Skin epidermis (tissue), 12 donors: ENCODE measurements at regions not wholly inside any gene's neighbourhood (a gene's known extent, or its start where the extent isn't known, plus 50 kb on each side); places are given as distances from the start of the nearest gene placed in this dataset.
"Not testable (repeated sequence)": the region's sequence is repeated elsewhere in the genome, so short reads cannot be mapped to it uniquely, and the experiment has no call there.

ENCODE experiments used
- H3K27ac ChIP-seq, 21 experiments: fragments of 200-600 bp; sonication (generic) in 11 of 21; one replicate each; pipeline ENCODE4 v1.5.0; 2020; ENCODE audit warnings: mild to moderate bottlenecking in 3 of 21, inconsistent platforms in 2 of 21, moderate library complexity in 2 of 21
- H3K4me3 ChIP-seq, 7 experiments: fragments of 200-600 bp; sonication (generic) in 2 of 7; one replicate each; pipeline ENCODE4 v1.5.0; 2020; ENCODE audit warnings: inconsistent platforms in 2 of 7, mild to moderate bottlenecking in 2 of 7, moderate library complexity in 1 of 7

- H3K27ac ChIP-seq = no peak overlapping the region
- H3K4me3 ChIP-seq = no peak overlapping the region
Measured at GRCh38 chr3:191944835-191945234, 483.9 kb downstream of the PYDC2 start.

DNA sequence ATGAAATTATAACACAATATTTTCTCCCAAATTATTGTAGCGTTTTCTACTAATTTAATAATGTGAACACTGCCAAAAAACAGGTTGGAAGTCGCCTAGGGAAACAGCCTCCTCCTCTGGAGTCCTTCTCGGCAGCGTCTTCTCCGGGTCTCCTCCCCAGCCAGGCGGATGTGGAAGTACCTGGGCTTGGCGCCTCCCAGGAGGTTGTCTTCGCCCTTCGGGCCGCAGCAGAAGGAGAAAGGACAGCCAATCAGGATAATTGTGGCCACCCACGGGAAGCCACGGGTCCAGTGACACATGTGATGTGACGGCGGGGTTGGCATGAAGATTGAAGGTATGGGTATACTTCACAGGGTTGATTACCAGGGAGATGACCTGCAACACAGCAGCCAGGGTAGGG lies 491.2 kb downstream of the PYDC2 start:
- Histone ChIP-seq H3K4me3 (no peak overlapping the region), H3K27ac (no peak overlapping the region)

- no peak overlapping the region for H3K4me3 ChIP-seq
- H3K27ac ChIP-seq = no peak overlapping the region
Measured at GRCh38 chr3:191952609-191953008, 491.6 kb downstream of the PYDC2 start.

- Histone ChIP-seq H3K27ac (no peak overlapping the region), H3K4me3 (no peak overlapping the region)
Measured at GRCh38 chr3:191958980-191959671, 498.2 kb downstream of the PYDC2 start.

DNA sequence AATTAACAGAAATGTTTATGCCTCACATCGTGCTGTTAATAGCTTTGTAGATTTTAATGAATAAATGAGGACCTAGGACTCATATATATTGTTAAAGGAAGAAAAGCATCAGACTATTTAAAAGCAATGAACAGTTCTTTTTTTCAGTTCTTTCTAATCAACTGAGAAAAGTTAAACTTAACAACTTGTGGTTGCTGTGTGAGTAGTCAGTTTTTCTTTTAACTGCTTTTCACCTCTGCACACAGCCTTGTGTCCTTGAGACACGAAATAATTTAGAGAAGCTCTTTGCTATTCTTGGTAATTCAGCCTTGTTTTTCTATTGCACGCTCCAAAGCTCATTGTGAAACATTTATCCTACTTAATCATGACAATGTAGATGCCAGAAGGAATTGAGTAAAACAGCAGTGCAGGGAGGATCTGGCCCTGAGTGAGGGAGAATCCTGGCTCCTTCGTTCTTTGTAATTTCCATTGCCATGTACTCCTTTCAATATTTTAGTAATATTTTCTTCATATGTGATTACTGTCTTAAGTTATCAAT lies 499.0 kb downstream of the PYDC2 start:
- Histone ChIP-seq H3K27ac (no peak overlapping the region), H3K4me3 (no peak overlapping the region)

DNA sequence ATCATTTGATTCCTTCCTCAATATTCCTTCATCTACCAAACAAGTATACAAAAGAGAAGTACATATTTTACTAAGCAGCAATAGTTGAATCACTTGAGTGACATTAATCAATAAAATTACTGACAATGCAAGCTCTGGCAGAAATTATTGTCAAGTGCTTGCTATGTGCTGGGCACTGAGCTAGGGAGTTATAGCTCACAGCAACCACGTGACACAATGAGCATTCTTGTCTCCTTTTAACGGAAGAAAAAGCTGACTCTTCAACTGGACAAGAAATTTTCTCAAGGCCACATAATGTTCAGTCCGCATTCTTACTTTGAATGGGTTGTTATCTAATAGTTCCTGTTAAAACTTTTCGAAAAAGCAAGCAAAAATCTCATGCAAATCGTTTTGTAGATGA lies 500.1 kb downstream of the PYDC2 start:
- H3K27ac ChIP-seq = no peak overlapping the region
- no peak overlapping the region for H3K4me3 ChIP-seq

- H3K4me3 ChIP-seq = no peak overlapping the region
- H3K27ac ChIP-seq = no peak overlapping the region
Measured at GRCh38 chr3:191961529-191961928, 500.6 kb downstream of the PYDC2 start.

DNA sequence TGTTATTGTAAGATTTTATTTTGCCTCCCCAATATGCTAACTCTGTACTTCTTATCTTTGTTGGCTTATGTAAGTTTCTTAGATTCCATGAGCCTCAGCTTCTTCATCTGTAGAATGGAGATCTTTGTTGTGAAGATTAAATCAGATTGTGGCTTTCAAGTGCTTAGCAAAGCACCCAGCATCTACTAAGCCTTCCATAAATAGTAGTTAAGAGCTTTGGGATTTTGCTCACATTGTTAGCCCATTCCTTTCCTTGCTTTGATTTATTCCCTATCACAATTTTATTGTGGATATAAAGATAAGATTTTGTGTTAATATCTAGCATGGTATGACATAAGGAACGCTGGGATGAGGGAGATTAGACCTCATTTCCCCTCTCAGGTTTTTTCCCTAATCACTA lies 501.4 kb downstream of the PYDC2 start:
- Histone ChIP-seq H3K4me3 (no peak overlapping the region), H3K27ac (no peak overlapping the region)

DNA sequence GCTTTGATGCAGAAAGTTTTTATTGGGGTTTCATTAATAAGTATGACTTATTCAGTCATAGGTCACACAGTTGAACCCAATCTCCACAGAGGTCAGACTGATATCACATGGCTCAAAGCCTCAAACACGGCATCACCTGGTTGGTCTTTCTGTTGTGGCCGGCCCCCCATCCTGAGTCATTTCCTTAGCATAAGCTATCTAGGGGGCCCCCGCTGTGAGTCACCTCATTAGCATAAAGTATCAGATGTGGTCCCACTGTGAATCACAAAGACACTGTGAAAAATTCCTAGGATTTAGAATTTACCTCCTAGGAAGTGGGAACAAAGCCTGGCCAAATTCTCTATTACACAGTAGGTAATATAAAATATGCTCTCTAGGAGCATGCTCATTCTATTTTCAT lies 502.2 kb downstream of the PYDC2 start:
- Histone ChIP-seq H3K4me3 (no peak overlapping the region), H3K27ac (no peak overlapping the region)

- H3K27ac ChIP-seq = no peak overlapping the region
- H3K4me3 ChIP-seq = no peak overlapping the region
Measured at GRCh38 chr3:191966556-191966955, 505.6 kb downstream of the PYDC2 start.

DNA sequence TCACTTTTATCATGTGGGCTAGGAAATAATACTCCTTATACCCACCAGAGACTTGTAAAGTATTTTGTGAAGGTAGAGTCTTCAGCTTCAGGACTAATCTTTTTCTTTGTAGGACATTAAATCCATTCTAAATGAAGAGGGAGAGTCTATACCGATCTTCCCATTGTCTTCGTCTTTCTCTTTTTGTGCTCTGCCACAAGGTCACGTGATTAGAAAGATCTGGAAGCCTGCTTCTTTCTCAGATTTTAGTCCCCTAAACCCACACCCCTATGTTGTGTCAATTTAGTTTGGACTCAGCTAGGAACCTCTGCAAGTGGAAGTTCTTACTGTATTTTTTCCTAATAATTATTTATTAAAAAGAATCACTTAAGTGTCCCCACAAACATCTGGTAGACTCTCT lies 507.3 kb downstream of the PYDC2 start:
- Histone ChIP-seq H3K4me3 (no peak overlapping the region), H3K27ac (no peak overlapping the region)

DNA sequence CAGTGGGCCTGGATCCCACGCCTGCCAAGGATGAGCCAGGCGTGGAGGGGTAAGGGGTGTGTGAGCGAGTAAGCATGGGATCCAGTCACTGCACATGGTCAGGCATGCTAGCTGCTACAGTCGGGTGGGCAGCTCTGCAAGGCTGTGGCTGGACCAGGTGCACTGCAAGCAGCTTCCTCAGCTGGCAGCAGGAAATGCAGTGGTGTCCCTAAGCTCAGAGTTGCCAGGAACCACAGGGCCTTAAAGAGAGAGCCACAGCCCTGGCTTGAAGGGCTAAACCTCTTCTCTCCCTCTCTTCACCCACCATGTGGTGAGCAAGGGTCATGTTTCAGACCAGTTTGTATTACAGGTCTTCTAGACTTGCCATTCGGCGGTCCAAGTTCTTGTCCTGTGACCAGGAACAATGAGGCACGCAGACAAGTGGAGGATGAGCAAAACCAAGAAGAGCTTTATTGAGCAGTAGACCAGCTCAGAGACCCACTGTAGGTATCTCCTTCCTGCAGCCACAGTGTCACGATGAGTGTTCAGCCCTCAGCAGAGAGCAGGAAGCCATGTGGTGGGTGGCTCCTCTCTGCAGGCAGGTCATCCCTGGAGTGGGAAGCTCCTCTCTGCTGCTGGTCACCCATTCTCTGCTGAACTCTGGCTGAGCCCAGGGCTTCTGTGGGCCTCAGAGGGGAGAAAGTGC lies 511.9 kb downstream of the PYDC2 start:
- H3K4me3 ChIP-seq = no peak overlapping the region
- H3K27ac ChIP-seq = no peak overlapping the region

- H3K4me3 ChIP-seq = no peak overlapping the region
- H3K27ac ChIP-seq = no peak overlapping the region
Measured at GRCh38 chr3:191973820-191974219, 512.9 kb downstream of the PYDC2 start.

GRCh38 chr3:191975936-191976335 lies 515.0 kb downstream of the PYDC2 start:
- H3K4me3 ChIP-seq = no peak overlapping the region
- no peak overlapping the region for H3K27ac ChIP-seq

DNA sequence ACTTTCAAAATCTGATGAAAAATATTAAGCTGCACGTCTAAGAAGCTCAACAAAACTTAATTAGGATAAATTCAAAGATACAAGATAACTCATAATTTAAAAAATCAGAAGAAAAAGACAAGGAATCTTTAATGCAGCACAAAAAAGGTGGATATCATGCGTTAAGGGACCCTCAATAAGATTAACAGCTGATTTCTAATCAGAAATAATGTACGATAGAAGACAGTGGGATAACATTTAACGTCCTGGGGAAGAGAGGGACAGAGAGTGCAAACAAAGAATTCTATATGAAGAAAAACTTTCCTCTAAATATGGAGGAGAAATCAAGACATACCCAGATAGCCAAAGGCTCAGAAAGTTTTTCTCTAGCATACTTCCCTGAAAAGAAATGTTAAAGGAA lies 519.5 kb downstream of the PYDC2 start:
- H3K27ac ChIP-seq = no peak overlapping the region

GRCh38 chr3:191982481-191982880 lies 521.5 kb downstream of the PYDC2 start:
- no peak overlapping the region for H3K4me3 ChIP-seq
- H3K27ac ChIP-seq = no peak overlapping the region

More for the DNA sequence above, 519.5 kb downstream of the PYDC2 start:
- H3K4me3 ChIP-seq = no peak overlapping the region

GRCh38 chr3:191985691-191986090 lies 524.7 kb downstream of the PYDC2 start:
- Histone ChIP-seq H3K27ac (no peak overlapping the region), H3K4me3 (no peak overlapping the region)

DNA sequence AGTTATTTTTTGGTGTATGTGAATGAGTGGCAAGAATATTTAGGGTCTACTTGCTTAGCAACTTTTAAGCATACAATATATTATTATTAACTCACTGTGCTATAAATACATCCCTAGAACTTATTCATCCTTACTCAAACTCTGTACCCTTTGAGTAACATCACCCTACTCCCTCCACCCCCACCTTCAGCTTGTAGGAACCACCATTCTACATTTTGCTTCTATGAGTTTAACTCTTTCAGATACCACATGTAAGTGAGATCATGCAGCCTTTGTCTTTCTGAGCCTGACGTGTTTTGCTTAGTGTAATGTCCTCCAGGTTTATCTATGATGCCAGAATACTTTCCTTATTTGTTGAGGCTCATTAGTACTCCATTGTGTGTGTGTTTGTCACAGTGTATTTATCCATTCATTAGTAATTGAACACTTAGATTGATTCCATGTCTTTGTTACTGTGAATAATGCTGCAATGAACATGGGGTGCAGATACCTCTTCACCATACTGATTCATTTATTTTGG lies 526.9 kb downstream of the PYDC2 start:
- Histone ChIP-seq H3K27ac (no peak overlapping the region), H3K4me3 (no peak overlapping the region)

DNA sequence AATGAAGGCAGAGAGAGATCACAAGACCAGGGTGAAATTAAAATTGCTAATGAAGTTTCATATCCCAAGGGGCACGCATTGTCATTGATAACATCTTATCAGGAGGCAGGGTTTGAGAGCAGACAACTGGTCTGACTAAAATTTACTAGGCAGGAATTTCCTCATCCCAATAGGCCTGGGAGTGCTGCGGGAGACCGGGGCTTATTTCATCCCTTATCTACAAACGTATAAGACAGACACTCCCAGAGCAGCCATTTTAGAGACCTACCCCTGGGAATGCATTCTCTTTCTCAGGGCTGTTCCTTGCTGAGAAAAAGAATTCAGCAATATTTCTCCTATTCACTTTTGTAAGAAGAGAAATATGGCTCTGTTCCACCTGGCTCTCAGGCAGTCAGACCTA lies 533.0 kb downstream of the PYDC2 start:
- not testable (repeated sequence) for H3K27ac ChIP-seq, H3K4me3 ChIP-seq

DNA sequence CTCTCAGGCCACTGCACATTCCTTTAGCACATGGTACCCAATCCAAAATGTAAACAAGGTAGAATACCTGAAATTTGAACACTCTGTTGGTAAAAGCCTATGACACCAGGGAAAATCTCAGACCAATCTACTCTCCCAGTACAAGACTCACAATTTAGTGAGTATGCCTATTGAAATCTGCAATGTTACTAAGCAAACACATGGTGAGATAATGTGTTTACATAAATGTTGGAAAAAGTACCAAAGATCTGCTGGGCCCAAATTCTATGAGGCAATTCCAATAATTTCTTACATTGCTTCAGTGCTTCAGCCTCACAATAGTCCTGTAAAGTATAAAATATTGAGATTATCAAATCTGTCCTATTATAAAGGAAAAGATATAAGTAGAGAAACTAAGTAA lies 536.1 kb downstream of the PYDC2 start:
- no peak overlapping the region for H3K27ac ChIP-seq
- H3K4me3 ChIP-seq = no peak overlapping the region

- no peak overlapping the region for H3K27ac ChIP-seq
Measured at GRCh38 chr3:191997579-191998268, 536.8 kb downstream of the PYDC2 start.

More at GRCh38 chr3:191997579-191998268, 536.8 kb downstream of the PYDC2 start:
- H3K4me3 ChIP-seq = no peak overlapping the region
